SK-N-SH (cell line): ENCODE measurements at regions not wholly inside any gene's neighbourhood (a gene's known extent, or its start where the extent isn't known, plus 50 kb on each side); places are given as distances from the start of the nearest gene placed in this dataset.

ENCODE experiments used
- CTCF ChIA-PET: fragments of 300-600, 350-600 bp; formaldehyde crosslinking; extraction: SDS; loops from one replicate; lab custom pipeline; 2021; lab: Yijun Ruan, JAX
- POLR2A ChIA-PET: fragments of 350-600 bp; sonication (Branson Sonifier 250); formaldehyde crosslinking; extraction: SDS; loops from one replicate; lab custom pipeline; 2020; ENCODE audit warnings: antibody characterized with exemption, inconsistent platforms; lab: Yijun Ruan, JAX
- DNase-seq: peaks from one replicate; pipeline ENCODE4 v3.0.0; 2012
- H2AFZ ChIP-seq: fragments of 200-600 bp; sonication (generic); 2 replicates; pipeline ENCODE4 v1.8.1; 2016; ENCODE audit warnings: antibody characterized with exemption, mild to moderate bottlenecking, low read depth
- H3F3A ChIP-seq: fragments of 200-600 bp; sonication (generic); replicated peaks from 2 replicates; pipeline ENCODE3; 2016; ENCODE audit warnings: antibody characterized with exemption, mild to moderate bottlenecking; ENCODE audit not compliant: insufficient read depth
- H3K27ac ChIP-seq, 2 experiments: fragments of 200-500 bp in 1 of 2; fragments of 200-600 bp in 1 of 2; sonication (Bioruptor generic) in 1 of 2; sonication (generic), shearing (Covaris generic) in 1 of 2; 2 replicates each; pipeline versions ENCODE4 v1.5.1 to v1.6.1; 2014 to 2016; ENCODE audit warnings: low read depth in 2 of 2, inconsistent platforms in 1 of 2, low read length in 1 of 2, mild to moderate bottlenecking in 1 of 2, mixed read lengths in 1 of 2
- H3K27me3 ChIP-seq: fragments of 200-600 bp; sonication (generic), shearing (Covaris generic); 2 replicates; pipeline ENCODE4 v1.6.1; 2016; ENCODE audit warnings: mixed run types; ENCODE audit not compliant: insufficient read depth
- H3K36me3 ChIP-seq, 2 experiments: fragments of 200-500 bp in 1 of 2; fragments of 200-600 bp in 1 of 2; sonication (Bioruptor generic) in 1 of 2; sonication (generic) in 1 of 2; replicated peaks in 1 of 2; 2 replicates each; pipeline versions ENCODE3 to v1.5.1; 2014 to 2016; ENCODE audit warnings: low read length in 1 of 2, mild to moderate bottlenecking in 1 of 2; ENCODE audit not compliant: insufficient read depth in 2 of 2, control insufficient read depth in 1 of 2
- H3K4me1 ChIP-seq, 2 experiments: fragments of 200-500 bp in 1 of 2; fragments of 200-600 bp in 1 of 2; sonication (Bioruptor generic) in 1 of 2; sonication (generic), shearing (Covaris generic) in 1 of 2; 2 replicates each; pipeline versions ENCODE4 v1.5.1 to v1.6.1; 2014 to 2016; ENCODE audit warnings: low read depth in 1 of 2, low read length in 1 of 2, mixed run types in 1 of 2; ENCODE audit not compliant: insufficient read depth in 2 of 2, control insufficient read depth in 1 of 2
- H3K4me2 ChIP-seq: fragments of 200-600 bp; sonication (generic), shearing (Covaris generic); 2 replicates; pipeline ENCODE4 v1.6.1; 2017; ENCODE audit warnings: mixed run types
- H3K4me3 ChIP-seq, 2 experiments: fragments of 200-500 bp in 1 of 2; fragments of 200-600 bp in 1 of 2; sonication (Bioruptor generic) in 1 of 2; sonication (generic), shearing (Covaris generic) in 1 of 2; 2 replicates each; pipeline versions ENCODE4 v1.5.1 to v1.8.1; 2014 to 2016; ENCODE audit warnings: low read depth in 2 of 2, inconsistent platforms in 1 of 2, low read length in 1 of 2, mild to moderate bottlenecking in 1 of 2, mixed read lengths in 1 of 2, moderate library complexity in 1 of 2
- H3K79me2 ChIP-seq: fragments of 200-600 bp; sonication (generic); 2 replicates; pipeline ENCODE4 v1.8.1; 2017; ENCODE audit warnings: mild to moderate bottlenecking; ENCODE audit not compliant: insufficient read depth
- H3K9ac ChIP-seq: fragments of 200-600 bp; sonication (generic); 2 replicates; pipeline ENCODE4 v1.6.1; 2017; ENCODE audit warnings: mixed run types
- H3K9me2 ChIP-seq: fragments of 200-600 bp; sonication (generic); 2 replicates; pipeline ENCODE4 v1.6.1; 2017; ENCODE audit warnings: mixed run types
- H3K9me3 ChIP-seq: fragments of 200-600 bp; sonication (generic); 2 replicates; pipeline ENCODE4 v1.6.1; 2017; ENCODE audit warnings: mixed run types, mild to moderate bottlenecking, moderate library complexity
- H4K20me1 ChIP-seq: fragments of 200-600 bp; sonication (generic); 2 replicates; pipeline ENCODE4 v1.6.1; 2017; ENCODE audit warnings: mild to moderate bottlenecking, mixed run types; ENCODE audit not compliant: insufficient read depth
- CHD2 ChIP-seq: fragments of 150-350 bp; IDR thresholded peaks from 2 replicates; pipeline ENCODE4 v1.6.1; 2018; ENCODE audit warnings: low read length; ENCODE audit not compliant: partially characterized antibody
- ELF1 ChIP-seq: IDR thresholded peaks from 2 replicates; pipeline ENCODE4 v1.4.0; 2012
- EZH2phosphoT487 ChIP-seq: fragments of 200-600 bp; sonication (generic); IDR thresholded peaks from 2 replicates; pipeline ENCODE4 v1.6.1; 2017; ENCODE audit warnings: low read depth, mixed run types, mild to moderate bottlenecking, antibody characterized with exemption, moderate library complexity, borderline replicate concordance
- GATA2 ChIP-seq: sonication (generic); formaldehyde crosslinking; IDR thresholded peaks from 2 replicates; pipeline ENCODE4 v1.5.0; 2020; ENCODE audit warnings: mild to moderate bottlenecking, missing genetic modification reagents
- MXI1 ChIP-seq: IDR thresholded peaks from 2 replicates; pipeline ENCODE4 v1.6.1; 2012; ENCODE audit warnings: mild to moderate bottlenecking, low read depth, low read length, improper control_type of control experiment
- NFIC ChIP-seq: IDR thresholded peaks from 2 replicates; pipeline ENCODE4 v1.4.0; 2012; ENCODE audit warnings: borderline replicate concordance
- NRF1 ChIP-seq: IDR thresholded peaks from 2 replicates; pipeline ENCODE4 v1.6.1; 2012; ENCODE audit warnings: low read depth, mild to moderate bottlenecking, low read length
- POLR2AphosphoS5 ChIP-seq: IDR thresholded peaks from 2 replicates; pipeline ENCODE4 v1.6.1; 2012; ENCODE audit warnings: low read depth, low read length
- RAD21 ChIP-seq: IDR thresholded peaks from 2 replicates; pipeline ENCODE4 v1.6.1; 2012; ENCODE audit warnings: mild to moderate bottlenecking, low read length
- RCOR1 ChIP-seq: fragments of 150-350 bp; IDR thresholded peaks from 2 replicates; pipeline ENCODE4 v1.6.1; 2017; ENCODE audit warnings: antibody characterized with exemption, low read length
- RFX5 ChIP-seq: IDR thresholded peaks from 2 replicates; pipeline ENCODE4 v1.6.1; 2012; ENCODE audit warnings: mild to moderate bottlenecking, improper control_type of control experiment, low read length
- RXRA ChIP-seq: IDR thresholded peaks from 2 replicates; pipeline ENCODE4 v1.4.0; 2012; ENCODE audit warnings: low read depth, mild to moderate bottlenecking, borderline replicate concordance
- SIN3A ChIP-seq: IDR thresholded peaks from 2 replicates; pipeline ENCODE4 v1.6.1; 2012; ENCODE audit warnings: low read depth, mild to moderate bottlenecking, low read length, moderate library complexity, borderline replicate concordance
- TCF12 ChIP-seq: IDR thresholded peaks from 2 replicates; pipeline ENCODE4 v1.4.0; 2012
- YY1 ChIP-seq: IDR thresholded peaks from 2 replicates; pipeline ENCODE4 v1.4.0; 2012; ENCODE audit warnings: low read depth, mild to moderate bottlenecking
- WGBS: methylation state at CpG from one replicate; pipeline ENCODE4 v1.1.6; 2017; ENCODE audit warnings: low lambda C conversion rate; 5-methylcytosine and 5-hydroxymethylcytosine counted together
- TF ChIP-seq, protein P1 (sequence below): fragments of 150-350 bp; IDR thresholded peaks from 2 replicates; pipeline ENCODE4 v1.6.1; 2017; ENCODE audit warnings: antibody characterized with exemption, low read length, low read depth, borderline replicate concordance
- TF ChIP-seq, protein P2 (sequence below): fragments of 150-350 bp; IDR thresholded peaks from 2 replicates; pipeline ENCODE4 v1.6.1; 2016; ENCODE audit warnings: mild to moderate bottlenecking, low read depth, low read length
- TF ChIP-seq, protein P3 (sequence below): fragments of 200-600 bp; sonication (generic); IDR thresholded peaks from 2 replicates; pipeline ENCODE4 v1.6.1; 2017; ENCODE audit warnings: antibody characterized with exemption, mild to moderate bottlenecking, moderate library complexity

DNA sequence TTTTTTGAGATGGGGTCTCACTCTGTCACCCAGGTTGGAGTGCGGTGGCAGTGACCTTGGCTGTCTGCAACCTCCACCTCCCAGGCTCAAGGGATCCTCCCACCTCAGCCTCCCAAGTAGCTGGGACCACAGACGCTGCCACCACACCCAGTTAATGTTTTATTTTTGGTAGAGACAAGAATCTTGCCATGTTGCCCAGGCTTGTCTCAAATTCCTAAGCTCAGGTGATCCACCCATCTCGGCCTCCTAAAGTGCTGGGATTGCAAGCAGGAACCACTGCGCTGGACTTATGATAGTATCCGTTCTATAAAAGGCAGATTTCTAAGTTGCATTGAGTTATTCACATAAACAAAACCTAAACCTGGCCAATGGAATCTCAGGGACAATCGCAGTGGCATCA, 321.1 kb upstream of the PRICKLE1 start:
- CTCF ChIA-PET: no interaction called here
- H3K4me1 ChIP-seq: no peaks in the 10 kb centered on the region
- POLR2A ChIA-PET: no interaction called here
- H3K27me3 ChIP-seq: no peaks in the 10 kb centered on the region
- H3K9me3 ChIP-seq: no peaks in the 10 kb centered on the region
- no peaks in the 10 kb centered on the region for H4K20me1 ChIP-seq
- no peak overlapping the region for H3K9ac ChIP-seq
- DNase-seq: no peak
- H3F3A ChIP-seq: no peaks in the 10 kb centered on the region
- no peak overlapping the region for H3K4me2 ChIP-seq
- no peaks in the 10 kb centered on the region for H3K36me3 ChIP-seq
- TF ChIP-seq, protein P1, sequence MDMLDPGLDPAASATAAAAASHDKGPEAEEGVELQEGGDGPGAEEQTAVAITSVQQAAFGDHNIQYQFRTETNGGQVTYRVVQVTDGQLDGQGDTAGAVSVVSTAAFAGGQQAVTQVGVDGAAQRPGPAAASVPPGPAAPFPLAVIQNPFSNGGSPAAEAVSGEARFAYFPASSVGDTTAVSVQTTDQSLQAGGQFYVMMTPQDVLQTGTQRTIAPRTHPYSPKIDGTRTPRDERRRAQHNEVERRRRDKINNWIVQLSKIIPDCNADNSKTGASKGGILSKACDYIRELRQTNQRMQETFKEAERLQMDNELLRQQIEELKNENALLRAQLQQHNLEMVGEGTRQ: no peak
- TF ChIP-seq RXRA (no peak), RCOR1 (no peak), RAD21 (no peak), CHD2 (no peak), GATA2 (no peak), POLR2AphosphoS5 (no peak), ELF1 (no peak), NRF1 (no peak), YY1 (no peak), EZH2phosphoT487 (no peak), TCF12 (no peak), SIN3A (no peak), MXI1 (no peak), RFX5 (no peak), NFIC (no peak)
- TF ChIP-seq, protein P2, sequence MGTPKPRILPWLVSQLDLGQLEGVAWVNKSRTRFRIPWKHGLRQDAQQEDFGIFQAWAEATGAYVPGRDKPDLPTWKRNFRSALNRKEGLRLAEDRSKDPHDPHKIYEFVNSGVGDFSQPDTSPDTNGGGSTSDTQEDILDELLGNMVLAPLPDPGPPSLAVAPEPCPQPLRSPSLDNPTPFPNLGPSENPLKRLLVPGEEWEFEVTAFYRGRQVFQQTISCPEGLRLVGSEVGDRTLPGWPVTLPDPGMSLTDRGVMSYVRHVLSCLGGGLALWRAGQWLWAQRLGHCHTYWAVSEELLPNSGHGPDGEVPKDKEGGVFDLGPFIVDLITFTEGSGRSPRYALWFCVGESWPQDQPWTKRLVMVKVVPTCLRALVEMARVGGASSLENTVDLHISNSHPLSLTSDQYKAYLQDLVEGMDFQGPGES: no peak
- TF ChIP-seq, protein P3, sequence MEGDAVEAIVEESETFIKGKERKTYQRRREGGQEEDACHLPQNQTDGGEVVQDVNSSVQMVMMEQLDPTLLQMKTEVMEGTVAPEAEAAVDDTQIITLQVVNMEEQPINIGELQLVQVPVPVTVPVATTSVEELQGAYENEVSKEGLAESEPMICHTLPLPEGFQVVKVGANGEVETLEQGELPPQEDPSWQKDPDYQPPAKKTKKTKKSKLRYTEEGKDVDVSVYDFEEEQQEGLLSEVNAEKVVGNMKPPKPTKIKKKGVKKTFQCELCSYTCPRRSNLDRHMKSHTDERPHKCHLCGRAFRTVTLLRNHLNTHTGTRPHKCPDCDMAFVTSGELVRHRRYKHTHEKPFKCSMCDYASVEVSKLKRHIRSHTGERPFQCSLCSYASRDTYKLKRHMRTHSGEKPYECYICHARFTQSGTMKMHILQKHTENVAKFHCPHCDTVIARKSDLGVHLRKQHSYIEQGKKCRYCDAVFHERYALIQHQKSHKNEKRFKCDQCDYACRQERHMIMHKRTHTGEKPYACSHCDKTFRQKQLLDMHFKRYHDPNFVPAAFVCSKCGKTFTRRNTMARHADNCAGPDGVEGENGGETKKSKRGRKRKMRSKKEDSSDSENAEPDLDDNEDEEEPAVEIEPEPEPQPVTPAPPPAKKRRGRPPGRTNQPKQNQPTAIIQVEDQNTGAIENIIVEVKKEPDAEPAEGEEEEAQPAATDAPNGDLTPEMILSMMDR: no peak
- TF ChIP-seq, all 33 proteins: peak for 0
- Histone ChIP-seq H3K9me2 (no peaks in the 10 kb centered on the region), H3K79me2 (no peaks in the 10 kb centered on the region), H2AFZ (no peak overlapping the region), H3K4me3 (no peak overlapping the region), H3K27ac (no peak overlapping the region)
- WGBS: 24% methylated on average over 6 of the region's 6 CpGs
